ENCODE measurements at regions not wholly inside any gene's neighbourhood (a gene's known extent, or its start where the extent isn't known, plus 50 kb on each side); places are given as distances from the start of the nearest gene placed in this dataset.
A peak's percentile ranks its signal among the peaks of the same experiment; 100 is the strongest.

- DNase-seq (ENCODE audit: low spot score): no peak
- TF ChIP-seq CTCF (IDR thresholded peaks at IDR 0.05; ENCODE audit: extremely low read depth, insufficient read depth, missing control alignments): no peak
- in situ Hi-C loops (cut with MboI; ENCODE audit: low pct_unique_long_range_greater_than_20kb, low sequenced_read_pairs, unreplicated experiment): no loop called here
Measured at GRCh38 chr5:1670351-1670750, 129.3 kb downstream of the MRPL36 start.

GRCh38 chr5:1669276-1670155, 130.1 kb downstream of the MRPL36 start:
- TF ChIP-seq CTCF (IDR thresholded peaks at IDR 0.05; ENCODE audit: extremely low read depth, insufficient read depth, missing control alignments): no peak
- no peak for DNase-seq (ENCODE audit: low spot score)
- in situ Hi-C loops (cut with MboI; ENCODE audit: low pct_unique_long_range_greater_than_20kb, low sequenced_read_pairs, unreplicated experiment): no loop called here

- no peak for TF ChIP-seq CTCF (IDR thresholded peaks at IDR 0.05; ENCODE audit: extremely low read depth, insufficient read depth, missing control alignments)
- in situ Hi-C loops (cut with MboI; ENCODE audit: low pct_unique_long_range_greater_than_20kb, low sequenced_read_pairs, unreplicated experiment): no loop called here
- DNase-seq (ENCODE audit: low spot score): no peak
Measured at GRCh38 chr5:1668141-1668721, 131.4 kb downstream of the MRPL36 start.

GRCh38 chr5:1667648-1668140, 131.9 kb downstream of the MRPL36 start:
- TF ChIP-seq CTCF (IDR thresholded peaks at IDR 0.05; ENCODE audit: extremely low read depth, insufficient read depth, missing control alignments): no peak
- in situ Hi-C loops (cut with MboI; ENCODE audit: low pct_unique_long_range_greater_than_20kb, low sequenced_read_pairs, unreplicated experiment): no loop called here
- DNase-seq (ENCODE audit: low spot score): peak; percentile 31

GRCh38 chr5:1666812-1667588, 132.6 kb downstream of the MRPL36 start:
- in situ Hi-C loops (cut with MboI; ENCODE audit: low pct_unique_long_range_greater_than_20kb, low sequenced_read_pairs, unreplicated experiment): no loop called here
- TF ChIP-seq CTCF (IDR thresholded peaks at IDR 0.05; ENCODE audit: extremely low read depth, insufficient read depth, missing control alignments): peak; percentile 55
- DNase-seq (ENCODE audit: low spot score): peak; percentile 86

- TF ChIP-seq CTCF (IDR thresholded peaks at IDR 0.05; ENCODE audit: extremely low read depth, insufficient read depth, missing control alignments): no peak
- peak; percentile 16 for DNase-seq (ENCODE audit: low spot score)
- in situ Hi-C loops (cut with MboI; ENCODE audit: low pct_unique_long_range_greater_than_20kb, low sequenced_read_pairs, unreplicated experiment): no loop called here
Measured at GRCh38 chr5:1666221-1666620, 133.4 kb downstream of the MRPL36 start.
